GM18870 (cell line): ENCODE measurements at regions not wholly inside any gene's neighbourhood (a gene's known extent, or its start where the extent isn't known, plus 50 kb on each side); places are given as distances from the start of the nearest gene placed in this dataset.

Experiments used
- ATAC-seq: cut with Tn5 transposase; IDR thresholded peaks from one replicate; pipeline ENCODE4 v1.9.1; 2021; ENCODE audit warnings: moderate library complexity; ENCODE audit not compliant: unreplicated experiment

DNA sequence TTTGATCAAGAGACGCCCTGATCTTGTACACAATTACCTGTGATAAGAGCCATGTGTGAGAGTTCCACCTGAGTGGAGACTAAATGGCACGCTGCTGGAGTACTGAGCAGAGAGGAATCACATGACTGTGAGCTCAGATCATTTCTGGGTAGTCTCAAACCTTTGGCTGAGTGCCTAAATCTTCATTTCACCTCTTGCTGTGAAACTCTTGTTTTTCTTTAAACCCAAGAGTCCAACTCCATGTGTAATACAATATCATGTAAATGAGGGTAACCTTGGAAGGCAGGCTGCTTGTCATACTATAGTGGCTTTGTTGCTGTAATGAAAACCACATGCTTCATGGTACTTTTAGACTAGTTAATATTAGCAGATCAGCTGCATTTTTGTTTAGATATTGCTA, 156.9 kb downstream of the CAND1 start:
- no peak for ATAC-seq

DNA sequence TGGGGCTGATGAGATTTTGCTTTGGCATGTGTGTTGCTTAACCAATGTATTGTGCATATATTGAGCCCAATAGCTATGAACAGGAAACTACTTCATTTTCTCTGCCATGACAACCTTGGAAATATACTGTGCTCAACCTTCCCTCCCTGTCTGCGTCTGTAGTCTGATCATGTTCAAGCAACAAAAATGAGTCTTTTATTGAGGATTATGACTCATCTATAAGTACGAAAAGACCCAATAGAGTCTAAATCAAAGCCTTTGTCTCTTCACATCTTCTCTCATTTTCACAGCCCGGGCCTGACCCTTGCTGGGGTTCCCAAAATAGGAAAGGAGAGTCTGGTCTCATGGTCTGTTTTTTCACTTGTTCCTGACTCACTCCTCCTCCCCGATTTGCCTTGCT, 158.2 kb downstream of the CAND1 start:
- no peak for ATAC-seq

DNA sequence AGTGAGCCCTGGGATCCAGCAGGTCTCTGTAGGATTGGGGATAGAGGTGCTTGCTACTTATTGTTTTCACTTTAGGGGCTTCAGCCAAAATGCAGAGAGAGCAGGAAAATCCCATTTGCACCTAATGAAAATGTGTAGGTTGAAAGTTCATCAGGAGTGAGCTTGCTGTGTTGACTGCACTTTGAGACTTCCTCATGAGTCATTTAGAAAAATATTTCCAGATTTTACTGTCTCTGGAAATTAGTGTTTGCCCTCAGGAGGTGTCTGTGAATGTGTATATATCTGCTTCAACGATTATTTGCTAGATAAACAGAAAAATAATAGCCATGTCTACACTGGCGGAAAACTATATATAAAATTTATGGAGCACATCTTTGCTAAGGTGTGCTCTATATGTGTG, 159.3 kb downstream of the CAND1 start:
- ATAC-seq, result no peak

DNA sequence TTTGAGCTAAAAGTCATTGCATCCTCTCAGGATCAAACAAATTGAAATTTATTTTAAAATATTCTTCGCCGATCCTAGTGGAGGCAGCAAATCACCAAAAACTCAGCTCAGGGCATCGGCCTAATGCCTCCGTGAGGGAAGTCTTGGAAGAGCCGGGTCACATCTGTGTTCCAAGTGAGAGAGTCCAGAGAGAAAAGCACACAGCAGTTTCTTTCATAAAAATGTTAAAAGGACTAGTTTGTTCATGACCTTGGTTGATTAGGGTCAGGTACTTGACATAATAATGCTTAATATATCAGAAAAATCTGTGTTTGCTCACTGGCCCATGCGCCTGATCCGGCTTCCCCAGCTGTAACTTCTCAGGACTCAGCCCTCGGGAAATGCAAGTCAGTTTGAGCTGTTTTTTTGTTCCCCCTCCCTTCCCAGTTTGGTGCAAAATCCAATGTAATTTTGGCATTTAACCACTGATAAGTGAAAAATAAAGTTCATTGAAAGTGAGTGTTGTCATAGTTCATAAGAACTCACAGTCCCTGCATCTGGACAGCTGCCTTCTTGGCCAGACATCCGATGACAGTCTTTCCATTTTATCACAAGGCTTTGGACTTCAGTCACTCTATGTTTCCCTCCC, 161.7 kb downstream of the CAND1 start:
- ATAC-seq, result no peak

DNA sequence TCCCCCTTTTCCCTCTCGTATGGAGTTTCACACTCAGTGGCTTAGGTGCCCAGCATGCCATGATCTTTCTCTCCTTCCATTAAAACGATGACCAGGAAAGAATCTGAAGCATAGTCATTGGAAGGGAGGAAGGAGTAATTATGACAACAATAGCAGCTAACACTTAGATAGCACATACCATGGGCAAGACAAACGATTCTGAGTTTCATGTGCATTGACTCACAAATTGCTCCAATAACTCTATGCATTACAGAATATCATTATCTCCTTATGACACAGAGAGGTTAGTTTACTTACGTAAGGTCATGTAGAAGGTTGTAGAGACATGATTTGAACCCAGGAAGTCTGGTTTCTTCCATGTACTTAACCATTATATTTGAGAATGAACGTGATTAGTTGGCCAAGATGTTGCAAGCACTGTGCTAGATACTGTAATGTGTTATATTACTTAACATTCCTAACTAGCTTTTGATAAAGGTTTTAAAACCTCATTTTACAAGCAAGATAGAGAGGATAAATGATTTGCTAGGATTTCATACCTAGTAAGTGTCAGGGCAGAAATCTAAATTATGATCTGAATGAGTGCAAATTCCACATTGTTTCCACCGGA, 162.4 kb downstream of the CAND1 start:
- no peak for ATAC-seq

DNA sequence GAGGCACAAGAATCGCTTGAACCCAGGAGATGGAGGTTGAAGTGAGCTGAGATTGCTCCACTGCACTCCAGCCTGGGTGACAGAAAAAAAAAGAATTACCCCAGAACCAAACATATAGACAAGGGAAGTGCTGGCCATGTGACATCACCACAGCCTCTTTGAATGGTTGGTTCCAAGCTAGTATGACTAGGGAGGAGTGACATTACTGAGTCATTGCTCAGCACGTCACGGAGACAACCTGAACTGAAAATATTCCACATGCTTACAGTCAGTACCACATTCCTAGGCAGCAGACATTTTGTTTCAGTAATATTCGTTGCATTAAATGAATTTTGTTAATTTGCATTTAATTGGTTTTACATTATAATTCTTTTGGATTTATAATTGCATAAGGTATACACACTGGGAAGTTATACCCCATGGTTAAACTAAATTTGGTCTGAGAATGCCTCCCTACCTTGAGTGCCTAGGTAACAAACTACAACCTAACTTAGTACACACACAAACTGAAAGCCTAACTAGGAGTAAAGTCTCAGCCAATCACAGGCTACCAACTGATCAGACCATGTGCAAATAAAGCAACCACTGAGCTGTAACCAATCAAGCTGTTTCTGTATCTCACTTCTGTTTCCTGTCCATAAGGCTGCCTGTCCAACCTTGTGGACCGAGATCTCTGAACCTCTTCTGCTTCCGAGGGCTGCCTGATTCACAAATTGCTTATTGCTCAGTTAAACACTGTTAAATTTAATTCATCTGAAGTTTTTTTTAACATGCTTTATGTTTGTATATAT, 164.4 kb downstream of the CAND1 start:
- peak; percentile 95 for ATAC-seq

DNA sequence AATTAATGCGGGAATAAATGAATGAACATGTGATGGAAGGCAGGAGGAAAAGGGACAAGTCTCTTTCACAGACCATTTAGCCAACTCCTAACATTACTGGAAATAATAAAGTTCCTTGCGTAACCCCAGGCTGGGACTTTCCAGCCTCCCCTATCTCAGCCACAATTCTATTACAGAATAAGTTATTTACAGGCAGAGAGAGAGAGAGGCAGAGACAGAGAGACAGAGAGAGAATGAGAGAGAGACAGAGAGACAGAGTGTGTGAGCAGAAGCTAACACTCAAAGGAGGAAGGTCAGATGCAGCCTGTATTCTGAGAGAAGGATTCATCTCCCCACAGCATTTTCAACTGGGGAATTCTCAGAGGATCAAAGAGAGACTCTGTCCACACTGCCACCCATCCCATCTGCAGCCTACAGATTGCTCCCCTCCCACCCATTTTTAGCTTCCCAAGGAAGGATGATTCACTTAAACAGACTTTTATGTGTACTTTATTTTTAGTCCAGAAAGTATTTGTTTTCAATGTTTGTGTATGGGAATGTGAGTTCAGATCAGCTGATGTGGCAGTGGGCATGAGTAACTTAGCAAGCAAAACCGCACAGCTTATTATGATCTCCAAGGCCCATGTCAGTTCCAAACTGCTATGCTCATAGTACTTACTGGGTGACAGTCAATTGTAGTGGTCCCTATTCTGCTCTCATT, 165.7 kb downstream of the CAND1 start:
- ATAC-seq, result no peak

DNA sequence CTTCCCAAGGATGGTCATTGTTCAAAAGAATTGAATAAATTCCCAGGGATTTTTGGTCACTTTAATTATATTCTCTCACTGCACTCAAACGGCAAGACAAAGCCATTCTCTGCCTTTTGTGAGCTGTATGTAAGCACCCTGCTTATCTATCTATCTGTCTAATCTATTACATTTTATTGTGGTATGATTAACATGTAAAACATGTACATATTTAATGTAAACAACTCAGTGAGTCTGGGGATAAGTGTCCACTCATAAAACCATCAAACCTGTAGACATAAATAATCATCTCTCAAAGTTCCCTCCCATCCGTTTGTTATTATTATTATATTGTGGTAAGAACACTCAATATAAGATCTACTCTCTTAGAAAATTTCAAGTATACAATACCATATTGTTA, 167.1 kb downstream of the CAND1 start:
- no peak for ATAC-seq

DNA sequence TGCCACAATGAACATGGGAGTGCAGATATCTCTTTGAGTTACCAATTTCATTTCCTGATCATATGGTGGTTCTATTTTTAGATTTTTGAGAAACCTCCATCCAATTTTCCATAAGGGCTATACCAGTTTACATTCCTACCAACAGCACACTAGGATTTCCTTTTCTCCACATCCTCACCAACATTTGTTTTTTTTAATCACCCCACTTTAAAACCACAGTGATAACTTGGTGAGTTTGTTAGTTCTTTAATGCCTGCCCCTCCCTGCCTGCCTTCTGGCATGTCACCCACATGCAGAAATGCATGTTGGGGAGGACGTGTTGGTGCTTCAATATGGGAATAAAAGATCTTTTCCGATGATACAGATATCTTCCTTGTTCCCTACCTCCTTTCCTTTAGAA, 167.9 kb downstream of the CAND1 start:
- ATAC-seq, result no peak

DNA sequence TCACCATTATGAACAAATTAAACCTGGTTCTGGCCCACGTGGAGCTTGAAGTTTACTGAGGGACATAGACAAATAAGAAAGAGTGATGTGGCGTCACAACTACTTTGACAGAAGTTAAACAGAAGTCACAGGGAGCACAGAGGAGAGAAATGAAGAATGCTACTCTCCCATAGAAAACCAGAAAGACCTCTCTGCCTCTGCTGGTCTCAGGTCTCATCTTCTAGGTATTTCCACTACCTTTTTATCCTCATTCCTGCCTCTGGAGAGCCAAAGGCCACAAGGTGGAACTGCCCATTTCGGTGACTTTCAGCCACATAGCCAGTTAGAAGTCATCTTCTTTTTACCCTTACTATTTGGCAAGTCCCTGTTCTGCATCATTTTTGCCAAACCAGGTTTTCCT, 170.5 kb downstream of the CAND1 start:
- ATAC-seq, result no peak

DNA sequence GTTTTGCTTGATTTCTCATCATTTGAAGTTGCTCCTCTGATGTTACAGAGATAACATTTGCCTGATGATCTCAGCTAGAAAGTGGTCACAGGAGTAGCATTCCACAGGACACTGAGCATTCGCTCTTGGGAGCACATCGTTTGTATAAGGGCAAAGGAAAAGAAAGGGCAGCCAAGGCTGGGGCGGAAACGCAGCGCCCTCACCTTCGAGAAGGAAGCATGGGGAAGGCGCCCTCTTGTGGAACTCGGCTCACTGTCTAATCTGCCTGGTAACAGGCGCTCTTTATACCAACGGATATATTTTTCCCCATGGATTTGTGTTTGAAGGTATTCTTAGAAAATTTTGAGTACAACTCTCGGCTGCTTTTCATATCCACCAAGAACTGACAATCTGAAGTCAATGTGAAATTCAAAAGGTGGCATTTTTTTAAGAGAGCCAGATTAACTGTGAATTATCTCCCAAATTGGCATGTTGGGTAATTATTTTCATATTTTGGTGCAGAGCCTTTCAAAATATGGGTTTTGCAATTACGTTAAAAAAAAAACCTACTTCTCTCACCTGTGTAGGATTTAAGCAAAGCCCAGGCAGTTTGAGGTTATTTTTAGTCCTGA, 172.7 kb downstream of the CAND1 start:
- peak; percentile 83 for ATAC-seq

DNA sequence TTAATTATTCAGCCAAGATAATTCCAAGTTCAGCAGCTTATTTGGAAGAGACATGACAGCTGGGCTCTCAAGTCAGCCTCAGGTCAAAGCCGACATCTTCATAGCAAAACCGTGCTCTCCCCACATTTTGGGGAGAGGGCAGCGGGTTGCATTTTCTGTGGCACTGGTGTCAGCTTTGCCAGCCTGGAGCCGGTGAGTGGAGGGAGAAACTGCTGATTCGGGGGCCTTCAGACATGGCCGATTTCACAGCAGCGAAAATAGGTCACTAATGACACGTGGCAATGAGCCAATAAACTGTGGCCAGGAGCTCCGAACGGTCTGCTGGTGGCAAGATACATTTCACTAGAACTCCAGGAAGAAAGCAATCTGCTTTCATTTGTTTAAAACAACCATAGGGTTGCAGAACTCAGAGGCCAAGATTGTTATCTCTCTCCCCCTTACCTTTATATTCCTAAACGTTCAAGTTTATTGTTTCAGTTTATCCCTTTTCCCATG, 173.2 kb downstream of the CAND1 start:
- ATAC-seq, result no peak

DNA sequence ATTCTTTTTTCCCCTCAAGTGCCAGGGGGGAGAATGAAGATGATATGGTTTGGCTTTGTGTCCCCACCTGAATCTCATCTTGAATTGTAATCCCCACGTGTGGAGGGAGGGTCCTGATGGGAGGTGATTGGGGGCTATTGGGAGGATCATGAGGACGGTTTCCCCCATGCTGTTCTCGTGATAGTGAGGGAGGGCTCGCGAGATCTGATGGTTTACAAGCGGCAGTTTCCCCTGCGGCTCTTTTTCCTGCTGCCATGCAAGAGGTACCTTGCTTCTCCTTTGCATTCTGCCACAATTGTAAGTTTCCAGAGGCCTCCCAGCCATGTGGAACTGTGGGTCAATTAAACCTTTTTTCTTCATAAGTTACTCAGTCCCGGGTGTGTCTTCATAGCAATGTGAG, 173.7 kb downstream of the CAND1 start:
- ATAC-seq, result no peak

DNA sequence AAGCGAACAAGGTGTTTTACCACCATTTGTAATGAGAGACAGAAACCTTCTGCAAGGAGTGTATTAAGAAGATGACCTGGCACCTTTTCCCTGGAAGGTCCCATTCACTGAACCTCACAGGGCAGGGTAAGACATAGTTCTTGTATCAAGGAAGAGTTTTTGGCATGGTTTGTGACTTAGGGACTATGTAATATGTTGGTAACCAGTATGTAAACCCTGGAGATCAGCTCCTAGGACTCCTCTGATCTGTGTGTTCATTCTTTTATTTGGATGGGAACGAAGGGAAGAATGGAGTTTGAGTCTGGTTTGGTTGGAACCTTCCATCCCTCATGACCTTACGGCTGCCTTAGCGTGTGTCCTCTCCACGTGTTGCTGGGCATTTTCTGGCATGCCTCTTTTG, 175.4 kb downstream of the CAND1 start:
- no peak for ATAC-seq

DNA sequence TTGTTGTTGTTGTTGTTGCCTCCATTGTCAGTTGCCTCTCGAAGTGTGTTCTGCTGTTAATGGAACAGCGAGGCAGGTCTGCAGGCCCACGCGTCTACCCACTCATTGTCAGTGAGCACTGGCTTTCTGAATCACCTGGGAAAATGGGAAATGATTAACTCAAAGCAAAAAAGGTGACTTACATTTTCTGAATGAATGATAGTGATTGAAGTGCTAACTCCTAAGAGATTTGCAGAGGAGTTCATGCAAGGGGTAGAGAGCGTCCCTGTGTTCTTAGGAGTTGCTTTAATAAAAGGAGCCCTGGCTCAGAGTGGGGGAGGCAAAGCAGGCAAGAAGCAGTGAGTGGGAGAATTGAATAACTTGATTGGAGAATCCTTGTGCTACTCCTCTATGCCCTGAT, 177.6 kb downstream of the CAND1 start:
- no peak for ATAC-seq

DNA sequence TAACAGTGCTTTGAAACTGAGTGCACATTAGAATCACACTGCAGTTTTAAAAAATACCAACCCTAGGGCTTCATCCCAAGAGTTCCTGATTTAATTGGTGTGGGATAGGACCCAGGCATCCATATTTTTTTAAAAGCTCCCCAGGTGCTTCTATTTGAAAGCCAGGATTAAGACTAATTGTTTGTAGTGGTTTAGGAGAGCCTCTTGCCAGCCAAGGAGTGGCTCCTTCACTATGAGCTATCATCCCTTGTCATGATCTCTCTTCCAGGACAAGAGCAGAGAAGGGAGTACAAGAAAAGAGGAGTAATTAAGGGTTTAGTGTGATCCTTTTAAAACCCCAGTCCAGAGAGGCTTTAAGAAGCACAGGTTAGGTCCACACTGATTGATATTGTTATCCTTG, 178.0 kb downstream of the CAND1 start:
- no peak for ATAC-seq

DNA sequence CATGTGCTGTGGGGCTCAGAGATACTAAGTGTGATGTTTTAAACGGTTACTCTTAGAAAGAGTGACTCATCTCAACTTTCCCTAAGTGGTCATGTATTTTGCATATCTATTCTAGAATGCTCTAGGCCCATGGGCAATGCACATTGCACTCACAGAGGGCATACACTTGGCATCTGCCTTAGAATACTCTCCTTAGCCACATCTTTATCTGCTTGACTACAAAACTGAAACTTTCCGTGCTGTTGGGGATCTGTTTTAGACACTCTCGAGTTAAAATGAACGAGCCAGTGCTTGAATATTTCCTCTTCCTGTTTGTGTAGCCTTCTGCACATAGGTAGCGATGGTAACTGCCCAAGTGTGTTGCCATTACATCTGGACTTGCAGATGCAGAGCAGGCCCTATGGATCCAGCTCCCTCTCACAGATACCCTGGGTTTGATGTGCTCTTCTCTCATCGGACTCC, 180.5 kb downstream of the CAND1 start:
- peak; percentile 86 for ATAC-seq

DNA sequence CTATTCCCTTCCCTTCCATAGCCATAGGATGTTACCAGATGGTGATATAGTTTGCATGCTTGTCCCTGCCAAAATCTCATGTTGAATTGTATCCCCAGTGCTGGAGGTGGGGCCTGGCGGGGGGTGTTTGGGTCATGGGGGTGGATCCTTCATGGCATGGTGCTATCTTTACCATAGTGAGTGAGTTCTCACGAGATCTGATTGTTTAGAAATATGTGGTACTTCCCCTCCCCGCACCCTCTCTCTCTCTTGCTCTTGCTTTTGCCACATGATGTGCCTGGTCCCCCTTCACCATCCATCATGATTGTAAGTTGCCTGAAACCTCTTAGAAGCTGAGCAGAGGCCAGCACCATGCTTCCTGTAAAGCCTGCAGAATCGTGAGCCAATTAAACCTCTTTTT, 181.3 kb downstream of the CAND1 start:
- ATAC-seq, result no peak

DNA sequence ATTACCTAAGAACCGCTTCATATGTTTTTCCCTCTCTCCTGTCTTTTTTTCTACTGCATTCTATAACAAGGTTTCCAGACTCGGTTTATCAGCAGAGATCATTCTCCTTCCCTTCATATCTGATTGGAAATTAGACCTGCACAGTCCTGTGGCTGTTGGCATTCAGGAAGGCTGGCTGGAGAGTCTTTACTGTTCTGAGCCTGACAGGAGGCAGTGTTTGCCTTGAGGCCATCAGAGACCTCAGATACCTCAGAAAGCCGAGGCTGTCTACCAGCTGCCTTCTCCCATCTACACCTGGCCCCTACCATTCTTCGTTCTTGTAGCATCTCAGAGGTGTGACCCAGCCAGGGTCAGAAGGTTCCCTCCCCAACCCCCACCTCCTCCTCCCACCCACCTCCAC, 182.0 kb downstream of the CAND1 start:
- no peak for ATAC-seq

DNA sequence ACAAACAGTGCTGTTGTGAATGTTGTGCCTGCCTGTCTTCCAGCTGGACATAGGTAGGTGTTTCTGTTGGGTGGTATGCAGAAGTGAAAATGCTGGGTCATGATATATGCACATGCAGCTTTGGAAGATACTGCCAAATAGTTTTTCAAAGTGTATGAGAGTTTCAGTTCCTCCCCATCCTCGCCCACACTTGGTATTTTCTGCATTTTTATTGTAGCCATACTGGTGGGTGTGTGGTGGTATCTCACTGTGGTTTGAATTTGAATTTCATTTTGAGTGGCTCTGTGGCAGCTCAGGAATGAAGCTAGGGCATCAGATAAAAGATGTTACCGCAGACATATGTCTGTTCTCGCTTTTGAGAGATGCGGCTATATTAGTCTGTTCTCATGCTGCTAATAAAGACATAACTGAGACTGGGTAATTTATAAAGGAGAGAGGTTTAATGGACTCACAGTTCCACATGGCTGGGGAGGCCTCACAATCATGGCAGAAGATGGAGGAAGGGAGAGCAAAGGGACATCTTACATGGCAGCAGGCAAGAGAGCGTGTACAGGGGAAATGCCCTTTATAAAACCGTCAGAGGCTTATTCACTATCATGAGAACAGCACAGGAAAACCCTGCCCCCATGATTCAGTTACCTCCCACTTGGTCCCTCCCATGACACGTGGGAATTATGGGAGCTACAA, 183.1 kb downstream of the CAND1 start:
- peak; percentile 69 for ATAC-seq
